ENCODE measurements at regions not wholly inside any gene's neighbourhood (a gene's known extent, or its start where the extent isn't known, plus 50 kb on each side); places are given as distances from the start of the nearest gene placed in this dataset.

GRCh38 chr21:35974775-35975174, 85.6 kb downstream of the SETD4 start:
- H3K4me1 ChIP-seq = no peaks in the 10 kb centered on the region
- DNase-seq (ENCODE audit: low read depth in 1 of 2, low spot score in 1 of 2) (no peak), FAIRE-seq (no peak), ATAC-seq (no peak)
- H3K4me2 ChIP-seq = no peak overlapping the region
- WGBS (ENCODE audit: missing lambda C conversion rate) = 13% methylated on average over 11 of the region's 11 CpGs
- H3K4me3 ChIP-seq = no peak overlapping the region
- ChIA-PET CTCF (interaction anchor here (1.5 kb wide), 1 partner anchor 8 kb away, joined by 3 read pairs; no protein-coding TSS in a partner anchor), POLR2A (interaction anchor here (0.6 kb wide), 1 partner anchor 11 kb away, joined by 7 read pairs; no protein-coding TSS in a partner anchor)
- no peaks in the 10 kb centered on the region for H3K9me3 ChIP-seq
- no peak for TF ChIP-seq REST (IDR thresholded peaks at IDR 0.05)
- TF ChIP-seq ZNF302 (CRISPR knock-in tag; IDR thresholded peaks at IDR 0.05) = no peak
- TF ChIP-seq KDM5A (IDR thresholded peaks at IDR 0.05) = no peak
- TF ChIP-seq FOSL2 (IDR thresholded peaks at IDR 0.05) = no peak
- TF ChIP-seq FOSL2 (CRISPR knock-in tag; IDR thresholded peaks at IDR 0.05) = peak; percentile 17; the same call in 1 of the 2 replicates
- no peak for TF ChIP-seq HDAC2 (IDR thresholded peaks at IDR 0.05)
- no peak overlapping the region for H3K27ac ChIP-seq

DNA sequence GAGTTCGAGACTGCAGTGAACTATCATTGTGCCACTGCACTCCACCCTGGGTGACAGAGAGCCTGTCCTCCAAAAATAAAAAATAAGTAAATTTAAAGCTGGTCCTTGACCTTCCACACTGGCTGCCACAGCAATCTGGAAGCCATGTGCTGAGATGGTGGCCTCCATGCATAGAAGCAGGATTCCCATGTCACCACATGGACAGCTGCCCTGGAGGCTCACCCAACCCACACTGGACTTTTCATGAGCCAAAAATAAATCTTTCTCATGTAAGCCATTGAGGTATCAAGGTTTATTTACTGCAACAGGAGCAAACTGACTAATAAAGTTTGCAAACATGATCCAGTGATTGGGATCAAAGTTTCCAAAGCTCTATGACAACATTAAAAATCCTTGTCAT, 88.5 kb downstream of the SETD4 start:
- WGBS (ENCODE audit: missing lambda C conversion rate) = 29% methylated on average over 1 of the region's 1 CpG
- Histone ChIP-seq H3K9me3 (no peaks in the 10 kb centered on the region), H3K4me1 (no peaks in the 10 kb centered on the region), H3K4me2 (no peak overlapping the region), H3K4me3 (no peak overlapping the region), H3K27ac (no peak overlapping the region)
- DNase-seq (ENCODE audit: low read depth in 1 of 2, low spot score in 1 of 2) (no peak), FAIRE-seq (no peak), ATAC-seq (no peak)
- CTCF ChIA-PET = no interaction called here
- POLR2A ChIA-PET = no interaction called here
- no peak for TF ChIP-seq SREBF2 (IDR thresholded peaks at IDR 0.05)
- no peak for TF ChIP-seq TP53 (CRISPR knock-in tag; IDR thresholded peaks at IDR 0.05)
- TF ChIP-seq NR3C1 (IDR thresholded peaks at IDR 0.05) = no peak
- no peak for TF ChIP-seq ZSCAN20 (CRISPR knock-in tag; IDR thresholded peaks at IDR 0.05)
- TF ChIP-seq RNF2 (IDR thresholded peaks at IDR 0.05; ENCODE audit: borderline replicate concordance, low read depth) = no peak
- no peak for TF ChIP-seq SMC3 (IDR thresholded peaks at IDR 0.05)
- TF ChIP-seq, protein P1, sequence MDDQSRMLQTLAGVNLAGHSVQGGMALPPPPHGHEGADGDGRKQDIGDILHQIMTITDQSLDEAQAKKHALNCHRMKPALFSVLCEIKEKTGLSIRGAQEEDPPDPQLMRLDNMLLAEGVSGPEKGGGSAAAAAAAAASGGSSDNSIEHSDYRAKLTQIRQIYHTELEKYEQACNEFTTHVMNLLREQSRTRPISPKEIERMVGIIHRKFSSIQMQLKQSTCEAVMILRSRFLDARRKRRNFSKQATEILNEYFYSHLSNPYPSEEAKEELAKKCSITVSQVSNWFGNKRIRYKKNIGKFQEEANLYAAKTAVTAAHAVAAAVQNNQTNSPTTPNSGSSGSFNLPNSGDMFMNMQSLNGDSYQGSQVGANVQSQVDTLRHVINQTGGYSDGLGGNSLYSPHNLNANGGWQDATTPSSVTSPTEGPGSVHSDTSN (IDR thresholded peaks at IDR 0.05) = no peak
- TF ChIP-seq REST (IDR thresholded peaks at IDR 0.05) = no peak
- no peak for TF ChIP-seq CHD2 (IDR thresholded peaks at IDR 0.05; ENCODE audit: low read length, partially characterized antibody)
- no peak for TF ChIP-seq CHD4 (IDR thresholded peaks at IDR 0.05; ENCODE audit: borderline replicate concordance)
- no peak for TF ChIP-seq MAFK (IDR thresholded peaks at IDR 0.05; ENCODE audit: partially characterized antibody)

GRCh38 chr21:35969281-35969680, 91.0 kb downstream of the SETD4 start:
- H3K4me2 ChIP-seq = no peak overlapping the region
- WGBS (ENCODE audit: missing lambda C conversion rate) = 46% methylated on average over 6 of the region's 6 CpGs

More at GRCh38 chr21:35969281-35969680, 91.0 kb downstream of the SETD4 start:
- H3K27ac ChIP-seq = no peak overlapping the region
- no peaks in the 10 kb centered on the region for H3K9me3 ChIP-seq
- H3K4me1 ChIP-seq = no peaks in the 10 kb centered on the region
- TF ChIP-seq HMGXB4 (CRISPR knock-in tag; IDR thresholded peaks at IDR 0.05; ENCODE audit: borderline replicate concordance) = no peak
- TF ChIP-seq, protein P2, sequence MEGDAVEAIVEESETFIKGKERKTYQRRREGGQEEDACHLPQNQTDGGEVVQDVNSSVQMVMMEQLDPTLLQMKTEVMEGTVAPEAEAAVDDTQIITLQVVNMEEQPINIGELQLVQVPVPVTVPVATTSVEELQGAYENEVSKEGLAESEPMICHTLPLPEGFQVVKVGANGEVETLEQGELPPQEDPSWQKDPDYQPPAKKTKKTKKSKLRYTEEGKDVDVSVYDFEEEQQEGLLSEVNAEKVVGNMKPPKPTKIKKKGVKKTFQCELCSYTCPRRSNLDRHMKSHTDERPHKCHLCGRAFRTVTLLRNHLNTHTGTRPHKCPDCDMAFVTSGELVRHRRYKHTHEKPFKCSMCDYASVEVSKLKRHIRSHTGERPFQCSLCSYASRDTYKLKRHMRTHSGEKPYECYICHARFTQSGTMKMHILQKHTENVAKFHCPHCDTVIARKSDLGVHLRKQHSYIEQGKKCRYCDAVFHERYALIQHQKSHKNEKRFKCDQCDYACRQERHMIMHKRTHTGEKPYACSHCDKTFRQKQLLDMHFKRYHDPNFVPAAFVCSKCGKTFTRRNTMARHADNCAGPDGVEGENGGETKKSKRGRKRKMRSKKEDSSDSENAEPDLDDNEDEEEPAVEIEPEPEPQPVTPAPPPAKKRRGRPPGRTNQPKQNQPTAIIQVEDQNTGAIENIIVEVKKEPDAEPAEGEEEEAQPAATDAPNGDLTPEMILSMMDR (IDR thresholded peaks at IDR 0.05) = no peak
- no peak for TF ChIP-seq FOXS1 (CRISPR knock-in tag; IDR thresholded peaks at IDR 0.05)
- TF ChIP-seq HDAC2 (IDR thresholded peaks at IDR 0.05) = no peak
- no peak for TF ChIP-seq FOSB (CRISPR knock-in tag; IDR thresholded peaks at IDR 0.05)
- no peak for TF ChIP-seq ZFP36 (IDR thresholded peaks at IDR 0.05; ENCODE audit: borderline replicate concordance, partially characterized antibody)
- no peak for TF ChIP-seq JUN (IDR thresholded peaks at IDR 0.05)
- TF ChIP-seq HEYL (CRISPR knock-in tag; IDR thresholded peaks at IDR 0.05) = no peak
- TF ChIP-seq MAX (IDR thresholded peaks at IDR 0.05) = no peak
- POLR2A ChIA-PET = no interaction called here
- DNase-seq (ENCODE audit: low read depth in 1 of 2, low spot score in 1 of 2) = no peak
- no peak overlapping the region for H3K4me3 ChIP-seq
- no peak for FAIRE-seq
- CTCF ChIA-PET = no interaction called here
- no peak for ATAC-seq

Data from A549 (cell line).